ENCODE measurements at regions not wholly inside any gene's neighbourhood (a gene's known extent, or its start where the extent isn't known, plus 50 kb on each side); places are given as distances from the start of the nearest gene placed in this dataset.
"Not testable (repeated sequence)": the region's sequence is repeated elsewhere in the genome, so short reads cannot be mapped to it uniquely, and the experiment has no call there.

DNA sequence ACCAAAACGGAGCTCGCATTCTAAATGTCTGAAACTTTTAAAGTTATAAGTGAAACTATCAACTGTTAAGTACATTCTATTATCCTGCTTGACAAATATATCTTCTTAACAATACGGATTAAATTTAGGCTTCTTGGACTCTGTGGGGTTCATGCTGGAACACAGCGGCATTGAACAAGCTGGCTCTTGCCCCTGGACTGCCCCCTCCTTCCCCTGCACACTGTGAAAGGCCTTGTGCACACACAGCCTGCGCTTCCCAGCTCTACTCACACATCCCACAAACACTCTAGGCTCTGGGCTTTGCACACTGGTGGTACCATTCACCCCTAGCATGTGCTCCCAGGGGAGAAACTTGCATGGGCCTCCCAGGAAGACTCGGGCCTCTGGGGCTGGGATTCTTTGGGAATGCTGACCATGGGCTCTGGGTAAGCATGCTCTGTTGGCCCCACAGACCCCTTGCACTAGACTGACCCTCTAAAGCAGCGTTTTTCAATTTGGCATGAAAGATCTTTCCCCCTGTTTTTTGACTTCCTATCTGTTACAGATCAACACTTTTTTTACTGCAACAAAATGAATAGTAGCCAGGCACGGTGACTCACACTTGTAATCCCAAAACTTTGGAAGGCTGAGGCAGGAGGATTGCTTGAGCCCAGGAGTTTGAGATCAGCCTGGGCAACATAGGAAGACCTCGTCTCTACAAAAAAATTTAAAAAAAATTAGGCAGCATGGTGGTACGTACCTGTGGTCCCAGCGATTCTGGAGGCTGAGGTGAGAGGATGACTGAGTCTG is 96.2 kb upstream of the CPM start:
- DNase-seq (ENCODE audit: low spot score): no peak

DNA sequence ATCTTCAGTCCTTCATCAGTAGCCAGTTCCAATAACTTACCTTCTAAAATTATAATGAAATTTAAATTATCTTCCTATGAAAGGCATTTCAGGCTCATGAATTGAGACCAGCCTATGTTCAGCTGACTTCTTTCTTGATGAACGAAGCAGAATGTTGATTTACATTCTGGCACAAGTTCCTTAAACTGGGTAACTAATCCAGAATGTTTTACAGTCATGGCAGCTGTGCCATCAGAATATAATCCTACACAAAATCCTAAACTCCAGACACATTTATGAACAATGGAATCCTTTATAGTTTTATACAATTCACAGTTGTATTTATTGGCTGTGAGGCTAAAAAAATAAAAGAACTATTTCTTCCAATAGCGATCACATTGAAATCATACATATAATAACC is 97.3 kb upstream of the CPM start:
- no peak for DNase-seq (ENCODE audit: low spot score)

GRCh38 chr12:69036533-69036932 is 103.6 kb upstream of the CPM start:
- DNase-seq (ENCODE audit: low spot score): no peak

GRCh38 chr12:69036999-69037398 is 104.0 kb upstream of the CPM start:
- no peak for DNase-seq (ENCODE audit: low spot score)

DNA sequence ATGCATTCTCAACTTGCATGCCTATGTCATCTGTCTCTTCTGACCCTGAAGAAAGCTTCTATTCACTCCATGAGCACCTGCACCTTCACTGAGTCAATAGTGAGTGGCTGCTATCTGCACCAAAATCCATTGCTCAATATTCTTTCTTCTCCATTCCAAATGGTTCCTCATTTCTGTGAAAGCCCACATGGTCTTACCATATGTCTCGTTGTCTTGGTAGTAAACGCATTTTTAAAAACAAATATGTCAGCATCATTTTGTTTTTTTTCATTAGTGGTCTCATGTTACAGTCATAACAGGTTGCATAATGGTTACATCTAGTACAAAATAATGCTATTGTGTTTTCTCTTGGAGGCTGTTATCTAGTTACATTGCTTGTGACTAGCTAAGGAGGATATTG is 106.9 kb upstream of the CPM start:
- DNase-seq (ENCODE audit: low spot score): no peak

DNA sequence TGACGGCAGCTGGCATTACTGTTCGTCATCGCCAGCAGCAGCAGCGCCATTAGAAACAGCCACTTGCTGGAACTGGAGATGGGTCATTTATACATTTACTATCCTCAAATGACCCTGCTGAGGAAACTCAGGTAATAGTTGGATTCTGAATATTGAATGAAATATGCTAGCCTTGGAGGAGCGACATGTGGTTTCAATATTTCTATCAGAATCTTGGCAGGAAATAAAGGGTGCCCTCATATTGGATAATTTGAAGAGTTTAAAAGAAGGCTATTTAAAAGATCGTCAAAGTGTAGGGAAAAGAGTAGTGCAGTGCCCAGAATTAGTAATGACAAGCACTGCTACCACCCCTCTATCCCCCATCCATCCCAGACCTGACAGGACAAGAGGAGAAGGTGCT is 109.6 kb upstream of the CPM start:
- no peak for DNase-seq (ENCODE audit: low spot score)

DNA sequence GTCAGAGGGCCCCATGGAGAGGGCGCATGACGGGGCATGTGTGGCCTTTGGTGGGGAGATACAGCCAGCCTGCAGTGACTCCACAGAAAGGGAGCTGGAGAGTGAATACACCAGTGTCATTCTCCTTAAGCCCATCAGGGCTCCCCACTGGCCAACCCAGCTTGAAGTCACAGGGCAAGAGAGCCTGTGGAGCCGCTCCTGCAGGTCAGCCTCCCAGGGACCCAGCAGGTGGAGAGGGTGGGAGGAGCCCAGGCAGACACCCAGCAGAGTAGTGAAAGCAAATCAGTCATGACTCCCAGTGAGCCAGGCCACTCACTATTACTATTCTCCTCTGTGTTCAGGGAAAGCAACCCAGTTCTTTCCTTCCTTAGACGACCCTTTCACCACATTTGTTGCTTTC is 110.0 kb upstream of the CPM start:
- DNase-seq (ENCODE audit: low spot score): no peak

GRCh38 chr12:69044887-69045286 is 111.9 kb upstream of the CPM start:
- DNase-seq (ENCODE audit: low spot score): no peak

DNA sequence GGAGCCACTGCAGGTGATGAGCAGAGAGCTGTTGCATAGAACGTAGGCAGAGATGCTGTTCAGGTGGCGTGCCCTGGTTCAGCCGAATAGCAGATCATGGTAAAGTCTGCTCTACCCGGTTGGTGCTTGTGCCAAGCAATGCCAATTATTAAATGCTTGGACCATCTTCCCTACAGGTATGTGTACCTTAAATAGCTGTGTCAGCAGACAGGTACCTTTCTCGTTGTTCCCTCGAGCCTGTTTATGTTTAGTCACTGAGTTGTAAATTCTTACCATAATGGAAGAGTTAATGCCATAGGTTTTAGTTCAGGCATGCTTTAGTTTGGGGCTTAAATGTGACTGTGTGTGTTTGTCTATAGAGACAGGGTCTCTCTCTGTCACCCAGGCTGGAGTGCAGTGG is 112.5 kb upstream of the CPM start:
- DNase-seq (ENCODE audit: low spot score): no peak

DNA sequence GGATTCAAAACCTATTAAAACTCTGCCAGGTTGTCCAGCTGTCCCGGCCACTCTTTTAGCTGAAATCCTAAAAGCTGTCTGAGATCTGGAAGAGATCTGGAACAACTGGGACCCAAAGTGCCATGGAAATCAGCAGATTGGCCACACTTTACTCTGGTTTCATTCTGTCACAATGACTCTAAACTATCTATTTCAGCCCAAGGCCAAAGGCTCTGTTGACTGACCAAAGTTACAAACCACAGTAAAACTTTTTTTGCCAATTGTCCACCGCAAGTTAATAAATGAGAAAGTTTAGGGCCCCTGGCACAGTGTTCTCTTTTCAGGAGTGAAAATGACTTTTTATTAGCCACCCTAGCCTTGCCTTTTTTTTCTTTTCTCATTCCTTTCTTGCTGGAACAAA is 113.4 kb upstream of the CPM start:
- no peak for DNase-seq (ENCODE audit: low spot score)

DNA sequence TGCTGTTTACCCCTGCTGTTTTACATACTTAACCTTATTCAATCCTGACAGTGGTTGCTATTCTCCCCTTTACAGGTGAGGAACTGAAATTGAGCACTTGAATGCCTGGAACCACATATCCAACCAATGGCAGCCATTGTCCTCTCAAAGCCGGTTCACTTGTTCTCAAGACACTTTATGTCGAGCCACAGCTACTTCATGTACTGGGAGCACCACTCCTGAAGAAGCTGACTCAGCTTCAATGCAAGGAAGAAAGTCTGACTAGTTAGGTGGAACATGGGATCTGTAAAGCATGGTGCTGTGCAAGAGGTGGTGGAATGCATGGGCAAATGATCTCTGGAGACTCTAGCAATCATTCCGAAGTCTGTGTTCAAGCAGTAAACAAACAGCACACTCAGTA is 113.9 kb upstream of the CPM start:
- no peak for DNase-seq (ENCODE audit: low spot score)

DNA sequence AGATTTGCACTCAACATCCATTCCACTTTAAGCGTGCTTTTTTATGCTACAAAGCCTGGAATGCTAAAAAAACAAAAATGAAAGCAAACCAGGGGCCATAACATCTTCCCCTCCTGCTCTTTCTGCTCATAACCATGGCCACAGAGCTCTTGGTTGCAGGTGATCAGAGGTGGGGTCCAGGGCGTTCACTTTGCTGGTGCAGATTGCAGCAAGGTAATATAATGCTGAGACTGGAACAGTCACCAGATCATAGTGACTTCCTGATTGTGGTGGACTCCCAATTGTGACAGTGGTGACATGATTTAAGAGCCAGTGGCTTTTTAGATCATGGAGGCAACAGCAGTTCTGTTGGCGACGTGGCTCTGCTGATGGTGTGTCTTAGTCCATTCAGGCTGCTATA is 115.0 kb upstream of the CPM start:
- DNase-seq (ENCODE audit: low spot score): no peak

DNA sequence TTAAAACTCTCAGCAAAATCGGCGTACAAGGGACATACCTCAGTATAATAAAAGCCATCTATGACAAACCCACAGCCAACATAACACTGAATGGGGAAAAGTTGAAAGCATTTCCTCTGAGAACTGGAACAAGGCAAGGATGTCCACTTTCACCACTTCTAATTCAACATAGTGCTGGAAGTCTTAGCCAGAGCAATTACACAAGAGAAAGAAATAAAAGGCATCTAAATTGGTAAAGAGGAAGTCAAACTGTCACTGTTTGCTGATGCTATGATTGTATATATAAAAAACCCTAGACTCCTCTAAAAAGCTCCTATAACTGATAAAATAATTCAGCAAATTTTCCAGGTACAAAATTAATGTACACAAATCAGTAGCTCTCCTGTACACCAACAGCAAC is 116.9 kb upstream of the CPM start:
- DNase-seq (ENCODE audit: low spot score): not testable (repeated sequence)

DNA sequence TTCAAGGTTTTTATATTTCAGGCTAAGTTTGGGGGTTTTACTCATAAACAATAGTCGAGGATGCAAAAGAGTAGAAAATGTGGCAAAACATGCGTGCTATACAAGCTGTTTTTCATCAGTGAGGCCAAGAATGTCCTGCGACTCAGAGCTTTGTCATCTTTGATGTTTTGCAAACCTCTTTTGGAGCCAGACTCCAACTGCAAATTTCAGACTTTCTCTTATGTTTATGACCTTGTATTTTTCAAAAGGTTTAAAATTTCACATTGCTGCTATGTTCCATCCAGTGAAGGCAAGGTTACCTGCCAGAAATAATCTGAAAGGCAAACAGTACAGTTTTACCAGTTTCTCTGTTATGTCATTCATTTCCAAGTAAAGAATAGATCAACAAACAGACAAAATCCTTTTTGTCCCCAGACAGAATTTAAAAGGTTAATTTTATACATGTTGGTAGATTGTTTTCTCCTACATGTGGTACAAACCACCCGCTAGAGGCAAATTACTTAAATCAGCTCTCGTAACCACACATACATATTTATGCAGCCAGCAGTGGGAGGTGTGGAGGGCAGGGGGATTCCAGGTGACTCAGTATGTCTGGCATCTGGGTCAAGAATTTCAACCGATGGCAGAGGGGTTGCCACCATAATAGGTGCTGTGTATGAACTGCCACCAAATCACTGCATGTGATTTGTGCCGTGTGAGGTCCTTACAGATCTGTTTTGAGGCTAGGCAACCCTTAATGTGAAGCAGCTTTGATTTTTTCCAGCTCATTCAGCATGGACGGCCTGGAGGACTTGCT is 119.8 kb upstream of the CPM start:
- DNase-seq (ENCODE audit: low spot score): no peak

- DNase-seq (ENCODE audit: low spot score): no peak
Observed at GRCh38 chr12:69054343-69055056, 121.5 kb upstream of the CPM start.

GRCh38 chr12:69055280-69055679 is 122.3 kb upstream of the CPM start:
- DNase-seq (ENCODE audit: low spot score): no peak

GRCh38 chr12:69055706-69056105 is 122.7 kb upstream of the CPM start:
- no peak for DNase-seq (ENCODE audit: low spot score)

DNA sequence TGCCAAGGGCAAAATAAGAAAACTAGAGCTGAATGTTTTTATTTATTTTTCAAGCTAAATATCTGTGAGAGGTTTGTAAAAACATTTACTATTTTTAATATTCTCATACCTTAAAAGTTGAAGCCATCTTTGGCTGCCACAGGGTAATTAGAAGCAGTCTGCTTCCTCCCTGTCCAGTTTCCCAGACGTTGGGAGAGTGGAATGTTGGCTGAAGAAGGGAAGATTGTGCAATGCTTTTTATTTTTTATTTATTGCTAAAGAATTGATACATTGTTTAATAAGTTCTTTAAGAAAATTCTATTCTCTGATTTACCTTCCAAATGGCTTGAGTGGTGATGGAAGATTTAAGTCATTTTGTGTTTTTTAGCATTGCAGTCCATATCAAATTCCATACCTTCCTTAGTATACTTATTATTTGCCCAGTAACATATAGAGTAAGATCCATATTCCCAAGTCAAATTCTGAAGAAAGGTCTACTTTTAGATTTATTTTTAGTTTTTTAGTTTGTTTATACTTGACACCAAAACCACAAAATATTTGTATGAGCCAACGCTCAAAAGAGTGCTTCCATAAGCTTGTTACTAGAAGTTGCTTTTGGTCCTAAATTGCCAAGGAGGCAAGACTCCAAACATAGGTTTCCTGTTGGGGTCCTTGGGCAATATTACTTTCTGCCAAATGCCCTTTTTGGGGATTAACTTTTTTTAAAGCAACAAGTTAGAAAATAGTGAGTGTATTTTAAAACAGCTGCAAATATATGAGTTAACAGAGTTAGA is 124.0 kb upstream of the CPM start:
- DNase-seq (ENCODE audit: low spot score): no peak

DNA sequence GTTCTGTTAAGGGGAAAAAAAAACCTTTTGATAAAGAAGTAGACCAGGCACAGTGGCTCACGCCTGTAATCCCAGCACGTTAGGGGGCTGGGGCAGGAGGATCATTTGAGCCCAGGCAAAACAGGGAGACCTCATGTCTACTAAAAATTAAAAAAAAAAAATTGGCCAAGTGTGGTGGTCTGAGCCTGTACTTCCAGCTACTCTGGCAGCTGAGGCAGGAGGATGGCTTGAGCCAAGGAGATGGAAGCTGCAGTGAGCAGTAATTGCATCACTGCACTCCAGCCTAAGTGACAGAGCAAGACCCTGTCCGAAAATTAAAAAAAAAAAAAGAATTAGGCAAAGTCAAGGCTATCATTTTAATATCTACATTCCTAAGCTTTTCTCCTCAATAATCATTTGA is 124.8 kb upstream of the CPM start:
- DNase-seq (ENCODE audit: low spot score): no peak

DNA sequence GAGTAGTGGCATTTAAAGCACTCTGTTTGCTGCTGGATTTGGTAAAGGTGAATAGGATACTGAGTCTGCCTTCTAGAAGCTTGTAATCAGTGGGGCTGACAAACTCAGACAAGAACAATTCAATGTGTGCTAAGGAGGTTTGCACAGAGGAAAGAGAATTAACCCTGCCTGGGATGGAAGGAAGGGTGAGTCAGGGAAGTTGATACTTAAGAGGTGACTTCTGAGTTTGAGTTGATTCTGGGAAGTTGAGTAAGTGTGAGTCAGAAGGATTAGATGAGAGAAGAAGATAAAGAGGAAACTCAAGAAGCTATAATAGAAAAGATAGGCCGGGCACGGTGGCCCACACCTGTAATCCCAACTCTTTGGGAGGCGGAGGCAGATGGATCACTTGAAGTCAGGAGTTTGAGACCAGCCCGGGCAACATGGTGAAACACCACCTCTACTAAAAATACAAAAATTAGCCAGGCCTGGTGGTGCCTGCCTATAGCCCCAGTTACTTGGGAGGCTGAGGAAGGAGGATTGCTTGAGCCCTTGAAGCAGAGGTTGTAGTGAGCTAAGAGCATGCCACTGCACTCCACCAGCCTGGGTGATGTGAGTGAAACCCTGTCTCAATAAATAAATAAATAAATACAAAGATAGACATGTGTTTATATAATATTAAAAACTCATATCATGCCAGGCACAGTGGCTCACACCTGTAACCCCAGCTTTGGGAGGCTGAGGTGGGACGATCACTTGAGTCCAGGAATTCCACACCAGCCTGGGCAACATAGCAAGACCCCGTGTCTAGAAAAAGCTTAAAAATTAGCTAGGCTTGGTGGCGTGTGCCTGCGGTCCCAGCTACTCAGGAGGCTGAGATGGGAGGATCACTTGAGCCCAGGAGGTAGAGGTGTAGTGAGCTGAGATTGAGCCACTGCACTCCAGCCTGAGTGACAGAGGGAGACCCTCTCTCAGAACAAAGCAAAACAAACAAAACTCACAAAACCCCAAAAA is 126.8 kb upstream of the CPM start:
- no peak for DNase-seq (ENCODE audit: low spot score)

DNA sequence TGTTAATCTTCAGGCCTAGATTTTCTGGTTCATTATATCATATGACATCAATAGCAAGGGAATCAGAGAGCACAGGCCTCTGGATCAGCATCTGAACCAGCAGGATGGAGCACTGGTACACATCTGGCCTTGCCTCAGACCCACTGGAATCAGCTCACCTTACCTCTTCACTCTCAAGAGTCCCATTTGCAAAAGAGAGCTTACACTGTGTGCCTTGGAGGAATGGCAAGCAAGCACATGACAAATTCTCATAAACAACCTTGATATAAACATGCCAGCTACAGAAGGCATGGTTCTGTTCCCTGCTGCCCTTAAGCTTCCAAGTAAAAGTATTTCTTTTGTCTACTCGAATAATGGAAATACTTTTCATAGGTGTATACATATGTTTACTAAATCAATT is 128.6 kb upstream of the CPM start:
- no peak for DNase-seq (ENCODE audit: low spot score)

All from left forelimb (tissue), 1 donor.